Left lung (tissue), 4 donors: ENCODE measurements at regions not wholly inside any gene's neighbourhood (a gene's known extent, or its start where the extent isn't known, plus 50 kb on each side); places are given as distances from the start of the nearest gene placed in this dataset.
A peak's percentile ranks its signal among the peaks of the same experiment; 100 is the strongest.
"Not testable (repeated sequence)": the region's sequence is repeated elsewhere in the genome, so short reads cannot be mapped to it uniquely, and the experiment has no call there.

ENCODE experiments used
- ATAC-seq: fragments of 200-7000 bp; cut with Tn5 transposase; one replicate; pipeline ENCODE4 v1.9.1; 2020; ENCODE audit warnings: moderate library complexity
- DNase-seq, 4 donors: peaks; one replicate each; pipeline ENCODE4 v3.0.0-alpha.2; 2013 to 2020
- H3K27ac ChIP-seq, 2 donors: fragments of 200-600 bp; sonication (generic) in 1 of 2; one replicate each; pipeline versions ENCODE4 v1.5.0 to v1.8.0; 2020 to 2021
- H3K27me3 ChIP-seq, 2 donors: fragments of 200-600 bp; sonication (generic) in 1 of 2; one replicate each; pipeline versions ENCODE4 v1.5.0 to v1.8.0; 2020 to 2021
- H3K36me3 ChIP-seq, 2 donors: fragments of 200-600 bp; sonication (generic) in 1 of 2; one replicate each; pipeline versions ENCODE4 v1.5.0 to v1.8.0; 2020 to 2021
- H3K4me1 ChIP-seq, 2 donors: fragments of 200-600 bp; one replicate each; pipeline ENCODE4 v1.8.0; 2021
- H3K4me3 ChIP-seq, 2 donors: fragments of 200-600 bp; sonication (generic) in 1 of 2; one replicate each; pipeline versions ENCODE4 v1.5.0 to v1.8.0; 2020 to 2021; ENCODE audit warnings: mild to moderate bottlenecking in 1 of 2
- H3K9me3 ChIP-seq, 2 donors: fragments of 200-600 bp; sonication (generic) in 1 of 2; one replicate each; pipeline versions ENCODE4 v1.5.0 to v1.8.0; 2020 to 2021
- CTCF ChIP-seq, 2 donors: fragments of 200-600 bp; sonication (generic) in 1 of 2; IDR thresholded peaks; one replicate each; pipeline versions ENCODE4 v1.5.0 to v1.8.0; 2021; ENCODE audit warnings: antibody characterized with exemption in 2 of 2
- intact Hi-C, 2 donors: fragments of 100-400 bp; cut with DNase I; formaldehyde crosslinking; loops; one replicate each; pipeline versions ENCODE4 v1.11.2 to v1.14.2; 2022
- donor health status: DM: no; HTN: yes; CAD: no.
- donor health status: DM: no; HTN: no; CAD: no.

- Histone ChIP-seq H3K27ac (peak overlapping the region in 1 of 2 donors; percentile 41), H3K36me3 (no peaks in the 10 kb centered on the region), H3K4me1 (no peaks in the 10 kb centered on the region), H3K4me3 (no peak overlapping the region), H3K27me3 (no peaks in the 10 kb centered on the region), H3K9me3 (no peaks in the 10 kb centered on the region)
- no peak for TF ChIP-seq CTCF (IDR thresholded peaks at IDR 0.05)
- intact Hi-C loops, result loop anchor here in 1 of 2 donors (10.0 kb wide), 1 partner anchor 352 kb away; no protein-coding TSS in a partner anchor
- DNase-seq (no peak), ATAC-seq (peak; percentile 93)
Observed at GRCh38 chr7:115216652-115217051, 294.8 kb downstream of the MDFIC start.

- no peak overlapping the region for H3K27ac ChIP-seq
Observed at GRCh38 chr7:115211171-115211570, 289.3 kb downstream of the MDFIC start.

GRCh38 chr7:115210552-115210951, 288.7 kb downstream of the MDFIC start:
- H3K9me3 ChIP-seq, result peaks cover 0 to 16% of the 10 kb centered on the region in 2 donors
- no peak overlapping the region for H3K4me3 ChIP-seq
- no peak overlapping the region for H3K27ac ChIP-seq
- ATAC-seq (no peak), DNase-seq (no peak)
- H3K27me3 ChIP-seq, result no peaks in the 10 kb centered on the region
- intact Hi-C loops, result loop anchor here in 1 of 2 donors (10.0 kb wide), 1 partner anchor 346 kb away; no protein-coding TSS in a partner anchor
- TF ChIP-seq CTCF (IDR thresholded peaks at IDR 0.05), result no peak
- no peaks in the 10 kb centered on the region for H3K36me3 ChIP-seq
- H3K4me1 ChIP-seq, result no peaks in the 10 kb centered on the region

More at GRCh38 chr7:115211171-115211570, 289.3 kb downstream of the MDFIC start:
- peaks cover 0 to 11% of the 10 kb centered on the region in 2 donors for H3K9me3 ChIP-seq
- no peaks in the 10 kb centered on the region for H3K36me3 ChIP-seq
- no peak for DNase-seq
- no peak for ATAC-seq
- no peak for TF ChIP-seq CTCF (IDR thresholded peaks at IDR 0.05)
- H3K27me3 ChIP-seq, result no peaks in the 10 kb centered on the region
- intact Hi-C loops, result loop anchor here in 1 of 2 donors (10.0 kb wide), 1 partner anchor 346 kb away; no protein-coding TSS in a partner anchor
- H3K4me1 ChIP-seq, result no peaks in the 10 kb centered on the region
- H3K4me3 ChIP-seq, result no peak overlapping the region

- Histone ChIP-seq H3K9me3 (peaks cover 0 to 20% of the 10 kb centered on the region in 2 donors), H3K27me3 (no peaks in the 10 kb centered on the region), H3K4me1 (no peaks in the 10 kb centered on the region), H3K27ac (no peak overlapping the region), H3K36me3 (no peaks in the 10 kb centered on the region), H3K4me3 (no peak overlapping the region)
- DNase-seq (no peak), ATAC-seq (no peak)
- no peak for TF ChIP-seq CTCF (IDR thresholded peaks at IDR 0.05)
- intact Hi-C loops, result no loop called here
Observed at GRCh38 chr7:115208710-115209560, 287.0 kb downstream of the MDFIC start.

GRCh38 chr7:115206374-115206773, 284.5 kb downstream of the MDFIC start:
- H3K4me1 ChIP-seq, intact Hi-C loops, H3K36me3 ChIP-seq, H3K4me3 ChIP-seq, ATAC-seq, H3K27ac ChIP-seq, DNase-seq, H3K27me3 ChIP-seq: not testable (repeated sequence)
- H3K9me3 ChIP-seq, result peaks cover 0 to 20% of the 10 kb centered on the region in 2 donors
